ENCODE measurements at regions not wholly inside any gene's neighbourhood (a gene's known extent, or its start where the extent isn't known, plus 50 kb on each side); places are given as distances from the start of the nearest gene placed in this dataset.

- ChIA-PET POLR2A (no interaction called here), CTCF (no interaction called here)
- Histone ChIP-seq H3K27ac (ENCODE audit: low read length in 2 of 2) (no peak overlapping the region), H3K4me3 (ENCODE audit: control extremely low read depth in 1 of 5, extremely low read depth in 1 of 5, insufficient read depth in 1 of 5, low read depth in 2 of 5, low read length in 4 of 5) (no peak overlapping the region), H2AFZ (ENCODE audit: insufficient read depth, low read depth, low read length, poor library complexity, severe bottlenecking) (no peak overlapping the region), H3K9ac (ENCODE audit: low read length) (no peak overlapping the region), H3K4me2 (replicated peaks; ENCODE audit: low read depth, low read length, poor library complexity, severe bottlenecking) (no peak overlapping the region), H4K20me1 (ENCODE audit: control insufficient read depth, insufficient read depth, low read length, poor library complexity, severe bottlenecking) (no peaks in the 10 kb centered on the region), H3K9me3 (ENCODE audit: control extremely low read depth in 1 of 3, control insufficient read depth in 2 of 3, insufficient read depth in 1 of 3, low read length in 2 of 3) (no peaks in the 10 kb centered on the region), H3K36me3 (replicated peaks in 1 of 2; ENCODE audit: control extremely low read depth in 1 of 2, control insufficient read depth in 1 of 2, extremely low read depth in 1 of 2, insufficient read depth in 2 of 2, low read length in 1 of 2) (no peaks in the 10 kb centered on the region), H3K27me3 (replicated peaks in 1 of 4; ENCODE audit: control extremely low read depth in 1 of 4, control insufficient read depth in 3 of 4, insufficient read depth in 4 of 4, low read length in 3 of 4) (no peaks in the 10 kb centered on the region), H3K79me2 (ENCODE audit: control insufficient read depth, insufficient read depth, low read length) (no peaks in the 10 kb centered on the region), H3K4me1 (ENCODE audit: control insufficient read depth in 2 of 2, insufficient read depth in 2 of 2, low read length in 2 of 2) (no peaks in the 10 kb centered on the region)
- H3K9me3 Mint-ChIP-seq (ENCODE audit: insufficient read depth): no peaks in the 10 kb centered on the region
- intact Hi-C loops (cut with micrococcal nuclease): no loop called here
- ATAC-seq (ENCODE audit: low read depth) (no peak), DNase-seq (no peak)
- TF ChIP-seq CTCF (IDR thresholded peaks at IDR 0.05): no peak
- no peak for TF ChIP-seq EZH2 (IDR thresholded peaks at IDR 0.05; ENCODE audit: borderline replicate concordance, insufficient read depth, low read depth, low read length, poor library complexity, severe bottlenecking)
- no peaks in the 10 kb centered on the region for H3K27me3 Mint-ChIP-seq
- no peaks in the 10 kb centered on the region for H3K4me1 Mint-ChIP-seq
- H3K4me3 Mint-ChIP-seq: no peak overlapping the region
- no CpG with 5 or more reads among the region's 1 CpG for WGBS (ENCODE audit: insufficient coverage)
- H3K27ac Mint-ChIP-seq: no peak overlapping the region
Observed at GRCh38 chr5:83789371-83789770, 68.7 kb upstream of the HAPLN1 start.

GRCh38 chr5:83787631-83788030 lies 67.0 kb upstream of the HAPLN1 start:
- TF ChIP-seq CTCF (IDR thresholded peaks at IDR 0.05) (no peak), EZH2 (IDR thresholded peaks at IDR 0.05; ENCODE audit: borderline replicate concordance, insufficient read depth, low read depth, low read length, poor library complexity, severe bottlenecking) (no peak)
- no CpG with 5 or more reads among the region's 3 CpGs for WGBS (ENCODE audit: insufficient coverage)
- Histone ChIP-seq H3K36me3 (replicated peaks in 1 of 2; ENCODE audit: control extremely low read depth in 1 of 2, control insufficient read depth in 1 of 2, extremely low read depth in 1 of 2, insufficient read depth in 2 of 2, low read length in 1 of 2) (no peaks in the 10 kb centered on the region), H3K4me1 (ENCODE audit: control insufficient read depth in 2 of 2, insufficient read depth in 2 of 2, low read length in 2 of 2) (no peaks in the 10 kb centered on the region), H3K27ac (ENCODE audit: low read length in 2 of 2) (no peak overlapping the region), H3K9me3 (ENCODE audit: control extremely low read depth in 1 of 3, control insufficient read depth in 2 of 3, insufficient read depth in 1 of 3, low read length in 2 of 3) (no peaks in the 10 kb centered on the region), H3K79me2 (ENCODE audit: control insufficient read depth, insufficient read depth, low read length) (no peaks in the 10 kb centered on the region), H3K27me3 (replicated peaks in 1 of 4; ENCODE audit: control extremely low read depth in 1 of 4, control insufficient read depth in 3 of 4, insufficient read depth in 4 of 4, low read length in 3 of 4) (no peaks in the 10 kb centered on the region), H2AFZ (ENCODE audit: insufficient read depth, low read depth, low read length, poor library complexity, severe bottlenecking) (no peak overlapping the region), H3K4me2 (replicated peaks; ENCODE audit: low read depth, low read length, poor library complexity, severe bottlenecking) (no peak overlapping the region), H4K20me1 (ENCODE audit: control insufficient read depth, insufficient read depth, low read length, poor library complexity, severe bottlenecking) (no peaks in the 10 kb centered on the region), H3K9ac (ENCODE audit: low read length) (no peak overlapping the region), H3K4me3 (ENCODE audit: control extremely low read depth in 1 of 5, extremely low read depth in 1 of 5, insufficient read depth in 1 of 5, low read depth in 2 of 5, low read length in 4 of 5) (no peak overlapping the region)
- Mint-ChIP-seq H3K4me3 (no peak overlapping the region), H3K9me3 (ENCODE audit: insufficient read depth) (no peaks in the 10 kb centered on the region), H3K4me1 (no peaks in the 10 kb centered on the region), H3K27ac (no peak overlapping the region), H3K27me3 (no peaks in the 10 kb centered on the region)
- no peak for DNase-seq
- POLR2A ChIA-PET: no interaction called here
- no peak for ATAC-seq (ENCODE audit: low read depth)
- intact Hi-C loops (cut with micrococcal nuclease): no loop called here
- CTCF ChIA-PET: no interaction called here

All from B cell (primary cell).